ENCODE measurements at regions not wholly inside any gene's neighbourhood (a gene's known extent, or its start where the extent isn't known, plus 50 kb on each side); places are given as distances from the start of the nearest gene placed in this dataset.

DNA sequence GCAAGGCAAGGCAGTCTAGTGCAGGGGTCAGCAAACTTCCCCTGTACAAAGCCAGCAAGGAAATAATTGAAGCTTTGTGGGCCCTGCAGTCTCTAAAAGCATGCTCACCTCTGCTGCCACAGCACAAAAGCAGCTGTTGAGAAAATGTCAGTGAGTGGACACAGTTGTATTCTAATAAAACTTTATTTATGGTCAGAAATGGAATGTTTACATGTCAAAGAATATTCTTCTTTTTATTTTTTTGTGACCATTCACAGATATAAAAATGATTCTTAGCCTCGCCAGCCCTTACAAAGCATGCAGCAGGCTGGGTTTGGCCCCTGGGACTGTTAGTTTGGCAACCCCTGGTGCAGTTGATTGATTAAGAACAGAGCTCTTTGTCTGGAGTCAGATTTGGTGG, 192.4 kb downstream of the BUB3 start:
- H3K36me3 Mint-ChIP-seq, result no peaks in the 10 kb centered on the region
- H3K4me3 Mint-ChIP-seq, result no peak overlapping the region
- Histone ChIP-seq H3K9ac (no peak overlapping the region), H3K4me1 (peaks cover 27% of the 10 kb centered on the region), H3K79me2 (ENCODE audit: low read depth) (no peaks in the 10 kb centered on the region), H2AFZ (replicated peaks) (no peak overlapping the region), H3K27me3 (no peaks in the 10 kb centered on the region), H3K9me3 (ENCODE audit: low read depth) (no peaks in the 10 kb centered on the region), H3K36me3 (no peaks in the 10 kb centered on the region), H4K20me1 (ENCODE audit: low read depth) (peaks cover 7% of the 10 kb centered on the region), H3F3A (ENCODE audit: low read depth) (peaks cover 12% of the 10 kb centered on the region), H3K4me3 (no peak overlapping the region), H3K27ac (no peak overlapping the region), H3K4me2 (peak overlapping the region; percentile 8)
- H3K4me1 Mint-ChIP-seq, result peaks cover 2% of the 10 kb centered on the region
- DNase-seq (ENCODE audit: low spot score), result peak; percentile 32
- H3K27ac Mint-ChIP-seq, result no peak overlapping the region
- H3K9me3 Mint-ChIP-seq, result no peaks in the 10 kb centered on the region
- no peak for TF ChIP-seq EZH2phosphoT487 (IDR thresholded peaks at IDR 0.05)
- H3K27me3 Mint-ChIP-seq (ENCODE audit: insufficient read depth, low read depth), result peaks cover 3% of the 10 kb centered on the region

DNA sequence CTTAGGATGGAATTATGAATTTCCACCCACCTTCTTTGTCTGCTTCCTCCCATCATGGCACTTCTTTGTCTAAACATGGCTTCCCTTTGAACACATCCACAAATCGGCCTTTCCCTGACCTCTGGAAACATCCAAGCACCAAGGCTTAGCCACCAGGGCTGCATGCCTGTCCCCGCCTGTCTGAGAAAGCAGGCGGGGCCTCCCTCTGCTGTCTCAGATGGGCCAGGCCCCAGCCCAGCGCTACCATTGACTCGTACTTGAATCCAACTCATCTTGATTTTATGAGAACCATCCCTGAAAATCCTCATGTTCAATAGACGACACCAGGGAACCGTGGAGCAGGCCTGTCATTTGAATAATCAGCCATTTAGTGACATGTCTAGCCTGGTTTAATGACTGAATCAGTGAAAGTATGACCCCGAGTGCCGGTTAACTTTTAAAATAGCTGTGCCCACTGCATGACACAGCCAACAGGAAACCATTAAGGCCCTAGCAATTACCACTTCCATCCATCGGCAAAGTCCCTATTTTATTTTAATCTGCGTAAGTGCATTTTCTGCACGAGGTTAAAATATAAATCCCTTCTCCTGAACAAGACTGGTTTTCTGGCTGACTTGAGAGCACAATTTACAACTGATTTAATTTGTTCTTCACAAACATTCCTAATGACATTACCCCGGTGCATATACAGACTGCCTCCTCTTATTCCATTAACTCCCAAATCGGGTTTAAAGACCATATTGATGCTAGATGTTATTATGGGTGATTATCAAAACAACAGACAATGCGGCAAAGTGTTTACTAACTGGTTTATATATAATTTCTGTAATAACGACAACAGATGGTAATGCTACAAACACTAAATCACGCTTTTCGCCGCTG, 194.7 kb downstream of the BUB3 start:
- H3K79me2 ChIP-seq (ENCODE audit: low read depth), result no peaks in the 10 kb centered on the region
- no peak overlapping the region for H3K4me2 ChIP-seq
- peaks cover 34% of the 10 kb centered on the region for H3K4me1 ChIP-seq
- H3K4me3 Mint-ChIP-seq, result no peak overlapping the region
- H3K4me3 ChIP-seq, result no peak overlapping the region
- H3K27ac Mint-ChIP-seq, result no peak overlapping the region
- H3K27me3 ChIP-seq, result no peaks in the 10 kb centered on the region
- no peaks in the 10 kb centered on the region for H3K36me3 ChIP-seq
- H2AFZ ChIP-seq (replicated peaks), result no peak overlapping the region
- H3K9me3 ChIP-seq (ENCODE audit: low read depth), result no peaks in the 10 kb centered on the region
- peaks cover 7% of the 10 kb centered on the region for H4K20me1 ChIP-seq (ENCODE audit: low read depth)
- peaks cover 14% of the 10 kb centered on the region for H3K4me1 Mint-ChIP-seq
- TF ChIP-seq EZH2phosphoT487 (IDR thresholded peaks at IDR 0.05) (no peak), EZH2 (IDR thresholded peaks at IDR 0.05) (no peak)
- TF ChIP-seq, protein P1, sequence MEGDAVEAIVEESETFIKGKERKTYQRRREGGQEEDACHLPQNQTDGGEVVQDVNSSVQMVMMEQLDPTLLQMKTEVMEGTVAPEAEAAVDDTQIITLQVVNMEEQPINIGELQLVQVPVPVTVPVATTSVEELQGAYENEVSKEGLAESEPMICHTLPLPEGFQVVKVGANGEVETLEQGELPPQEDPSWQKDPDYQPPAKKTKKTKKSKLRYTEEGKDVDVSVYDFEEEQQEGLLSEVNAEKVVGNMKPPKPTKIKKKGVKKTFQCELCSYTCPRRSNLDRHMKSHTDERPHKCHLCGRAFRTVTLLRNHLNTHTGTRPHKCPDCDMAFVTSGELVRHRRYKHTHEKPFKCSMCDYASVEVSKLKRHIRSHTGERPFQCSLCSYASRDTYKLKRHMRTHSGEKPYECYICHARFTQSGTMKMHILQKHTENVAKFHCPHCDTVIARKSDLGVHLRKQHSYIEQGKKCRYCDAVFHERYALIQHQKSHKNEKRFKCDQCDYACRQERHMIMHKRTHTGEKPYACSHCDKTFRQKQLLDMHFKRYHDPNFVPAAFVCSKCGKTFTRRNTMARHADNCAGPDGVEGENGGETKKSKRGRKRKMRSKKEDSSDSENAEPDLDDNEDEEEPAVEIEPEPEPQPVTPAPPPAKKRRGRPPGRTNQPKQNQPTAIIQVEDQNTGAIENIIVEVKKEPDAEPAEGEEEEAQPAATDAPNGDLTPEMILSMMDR (IDR thresholded peaks at IDR 0.05), result no peak
- peaks cover 4% of the 10 kb centered on the region for H3K27me3 Mint-ChIP-seq (ENCODE audit: insufficient read depth, low read depth)
- H3K9ac ChIP-seq, result no peak overlapping the region
- H3K36me3 Mint-ChIP-seq, result no peaks in the 10 kb centered on the region
- no peaks in the 10 kb centered on the region for H3K9me3 Mint-ChIP-seq
- peaks cover 25% of the 10 kb centered on the region for H3F3A ChIP-seq (ENCODE audit: low read depth)
- DNase-seq (ENCODE audit: low spot score), result no peak
- H3K27ac ChIP-seq, result no peak overlapping the region

DNA sequence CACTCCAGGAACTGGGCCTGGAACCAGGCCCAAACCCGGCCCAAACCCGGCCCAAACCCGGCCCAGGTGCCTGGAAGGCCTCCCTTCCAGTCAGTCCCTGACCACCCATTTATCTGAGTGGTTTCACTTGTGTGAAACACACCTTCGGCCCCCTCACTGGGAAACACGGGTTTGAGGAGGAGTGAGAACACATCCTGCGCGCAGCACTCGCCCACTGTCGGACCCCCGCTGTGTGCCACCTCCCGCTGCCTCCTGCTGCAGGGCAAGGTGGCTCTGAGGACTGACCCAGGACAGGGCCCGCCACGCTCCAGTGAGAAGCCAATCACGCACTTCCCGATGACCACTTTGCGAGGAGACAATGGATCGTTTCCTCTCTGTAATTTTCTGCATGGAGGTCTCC, 197.5 kb downstream of the BUB3 start:
- no peak for DNase-seq (ENCODE audit: low spot score)
- Histone ChIP-seq H3K36me3 (no peaks in the 10 kb centered on the region), H3K4me3 (no peak overlapping the region), H3K4me2 (no peak overlapping the region), H3K4me1 (peaks cover 48% of the 10 kb centered on the region), H3K9me3 (ENCODE audit: low read depth) (no peaks in the 10 kb centered on the region), H3F3A (ENCODE audit: low read depth) (peaks cover 28% of the 10 kb centered on the region), H3K27ac (no peak overlapping the region), H2AFZ (replicated peaks) (no peak overlapping the region), H3K79me2 (ENCODE audit: low read depth) (no peaks in the 10 kb centered on the region), H4K20me1 (ENCODE audit: low read depth) (peaks cover 18% of the 10 kb centered on the region), H3K9ac (no peak overlapping the region), H3K27me3 (peaks cover 25% of the 10 kb centered on the region)
- H3K4me1 Mint-ChIP-seq, result peaks cover 27% of the 10 kb centered on the region
- H3K27me3 Mint-ChIP-seq (ENCODE audit: insufficient read depth, low read depth), result peaks cover 10% of the 10 kb centered on the region
- H3K9me3 Mint-ChIP-seq, result no peaks in the 10 kb centered on the region
- H3K27ac Mint-ChIP-seq, result no peak overlapping the region
- no peak overlapping the region for H3K4me3 Mint-ChIP-seq
- TF ChIP-seq EZH2 (IDR thresholded peaks at IDR 0.05) (no peak), EZH2phosphoT487 (IDR thresholded peaks at IDR 0.05) (no peak)
- TF ChIP-seq, protein P1 (IDR thresholded peaks at IDR 0.05), result no peak
- no peaks in the 10 kb centered on the region for H3K36me3 Mint-ChIP-seq

DNA sequence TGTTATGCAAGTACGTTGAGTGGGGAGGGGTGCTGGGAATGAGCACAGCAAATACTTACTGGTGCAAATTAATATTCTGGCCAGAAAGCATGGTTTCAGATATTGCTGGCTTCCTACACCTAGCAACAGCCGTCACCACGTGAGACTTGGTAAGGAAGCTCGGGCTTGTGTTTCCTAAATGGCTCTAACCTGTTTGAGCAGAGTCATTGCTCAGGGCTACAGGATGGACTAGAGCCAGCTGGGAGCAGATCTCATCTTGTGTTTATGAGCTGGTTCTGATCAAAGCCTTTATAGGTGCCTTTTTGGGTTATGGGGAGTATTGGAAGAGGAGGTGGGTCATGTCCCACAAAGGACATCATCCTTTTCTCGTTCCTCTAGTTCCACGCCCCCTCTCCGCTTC, 200.3 kb downstream of the BUB3 start:
- Mint-ChIP-seq H3K27me3 (ENCODE audit: insufficient read depth, low read depth) (peaks cover 13% of the 10 kb centered on the region), H3K36me3 (no peaks in the 10 kb centered on the region), H3K4me1 (peaks cover 38% of the 10 kb centered on the region)

More for the DNA sequence above, 200.3 kb downstream of the BUB3 start:
- H3K27me3 ChIP-seq, result peaks cover 43% of the 10 kb centered on the region
- H3K4me1 ChIP-seq, result peaks cover 68% of the 10 kb centered on the region
- no peak for DNase-seq (ENCODE audit: low spot score)
- Mint-ChIP-seq H3K9me3 (no peaks in the 10 kb centered on the region), H3K27ac (no peak overlapping the region), H3K4me3 (no peak overlapping the region)
- peaks cover 46% of the 10 kb centered on the region for H3F3A ChIP-seq (ENCODE audit: low read depth)
- H3K9ac ChIP-seq, result no peak overlapping the region
- H3K4me2 ChIP-seq, result no peak overlapping the region
- no peaks in the 10 kb centered on the region for H3K79me2 ChIP-seq (ENCODE audit: low read depth)
- H3K27ac ChIP-seq, result no peak overlapping the region
- no peaks in the 10 kb centered on the region for H3K36me3 ChIP-seq
- H3K9me3 ChIP-seq (ENCODE audit: low read depth), result no peaks in the 10 kb centered on the region
- no peak overlapping the region for H2AFZ ChIP-seq (replicated peaks)
- H4K20me1 ChIP-seq (ENCODE audit: low read depth), result peaks cover 43% of the 10 kb centered on the region
- TF ChIP-seq EZH2phosphoT487 (IDR thresholded peaks at IDR 0.05), result no peak
- TF ChIP-seq EZH2 (IDR thresholded peaks at IDR 0.05), result no peak
- TF ChIP-seq, protein P1 (IDR thresholded peaks at IDR 0.05), result no peak
- no peak overlapping the region for H3K4me3 ChIP-seq

Measured in neural progenitor cell (in vitro differentiated cells).